ENCODE measurements at regions not wholly inside any gene's neighbourhood (a gene's known extent, or its start where the extent isn't known, plus 50 kb on each side); places are given as distances from the start of the nearest gene placed in this dataset.
A peak's percentile ranks its signal among the peaks of the same experiment; 100 is the strongest.

DNA sequence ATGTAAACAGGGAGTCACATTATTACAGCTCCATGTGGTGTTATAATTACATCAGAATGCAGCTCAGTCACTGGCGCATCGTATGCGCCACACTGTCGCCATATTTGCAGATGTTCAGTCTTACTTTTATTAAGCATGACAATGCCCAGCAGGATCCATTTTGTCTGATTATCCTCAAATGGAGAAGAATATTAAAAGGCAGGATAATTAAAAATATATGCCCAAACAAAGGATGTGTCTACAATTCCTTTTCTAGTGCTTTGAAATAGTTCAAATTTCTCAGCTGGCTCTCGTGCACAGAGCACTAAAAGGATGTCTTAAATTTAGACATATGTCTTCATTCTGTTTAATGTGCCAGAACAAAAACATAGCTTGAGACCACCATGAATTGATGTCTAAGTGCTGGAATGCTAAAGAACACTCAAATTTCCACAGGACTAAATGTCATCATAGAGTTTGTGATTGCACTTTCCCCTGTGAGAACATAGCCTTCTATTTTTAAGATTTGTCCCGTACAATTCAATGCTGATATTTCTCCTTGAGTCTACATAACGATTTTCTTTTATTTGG lies 168.0 kb downstream of the DKK1 start:
- Histone ChIP-seq H3K27me3 (ENCODE audit: control insufficient read depth, insufficient read depth, low read length) (no peaks in the 10 kb centered on the region), H3K4me3 (ENCODE audit: low read depth, low read length) (no peak overlapping the region), H3K36me3 (ENCODE audit: control insufficient read depth, insufficient read depth, low read length) (no peaks in the 10 kb centered on the region)
- DNase-seq (ENCODE audit: low read depth): no peak
- TF ChIP-seq, protein P1, sequence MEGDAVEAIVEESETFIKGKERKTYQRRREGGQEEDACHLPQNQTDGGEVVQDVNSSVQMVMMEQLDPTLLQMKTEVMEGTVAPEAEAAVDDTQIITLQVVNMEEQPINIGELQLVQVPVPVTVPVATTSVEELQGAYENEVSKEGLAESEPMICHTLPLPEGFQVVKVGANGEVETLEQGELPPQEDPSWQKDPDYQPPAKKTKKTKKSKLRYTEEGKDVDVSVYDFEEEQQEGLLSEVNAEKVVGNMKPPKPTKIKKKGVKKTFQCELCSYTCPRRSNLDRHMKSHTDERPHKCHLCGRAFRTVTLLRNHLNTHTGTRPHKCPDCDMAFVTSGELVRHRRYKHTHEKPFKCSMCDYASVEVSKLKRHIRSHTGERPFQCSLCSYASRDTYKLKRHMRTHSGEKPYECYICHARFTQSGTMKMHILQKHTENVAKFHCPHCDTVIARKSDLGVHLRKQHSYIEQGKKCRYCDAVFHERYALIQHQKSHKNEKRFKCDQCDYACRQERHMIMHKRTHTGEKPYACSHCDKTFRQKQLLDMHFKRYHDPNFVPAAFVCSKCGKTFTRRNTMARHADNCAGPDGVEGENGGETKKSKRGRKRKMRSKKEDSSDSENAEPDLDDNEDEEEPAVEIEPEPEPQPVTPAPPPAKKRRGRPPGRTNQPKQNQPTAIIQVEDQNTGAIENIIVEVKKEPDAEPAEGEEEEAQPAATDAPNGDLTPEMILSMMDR (IDR thresholded peaks at IDR 0.05; ENCODE audit: insufficient read depth, low read length, poor library complexity, severe bottlenecking): no peak

DNA sequence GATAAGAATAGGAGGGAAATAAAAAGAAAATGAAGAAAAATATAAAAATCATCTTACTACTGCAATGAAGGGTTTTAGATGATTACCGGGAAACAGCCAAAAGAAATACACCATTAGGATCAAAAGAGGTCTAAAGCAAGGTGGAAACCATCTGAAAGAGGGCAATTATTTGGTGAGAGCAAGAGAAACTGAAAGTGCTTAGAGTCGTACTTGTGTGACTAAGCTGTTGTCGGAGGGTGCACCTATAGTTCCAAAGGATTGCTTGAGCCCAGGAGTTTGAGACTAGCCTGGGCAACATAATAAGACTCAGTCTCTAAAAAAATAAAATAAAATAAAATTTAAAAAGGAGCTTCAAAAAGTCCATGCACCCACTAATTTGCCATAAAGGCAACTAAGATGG lies 169.5 kb downstream of the DKK1 start:
- H3K4me3 ChIP-seq (ENCODE audit: low read depth, low read length): no peak overlapping the region
- no peaks in the 10 kb centered on the region for H3K27me3 ChIP-seq (ENCODE audit: control insufficient read depth, insufficient read depth, low read length)
- H3K36me3 ChIP-seq (ENCODE audit: control insufficient read depth, insufficient read depth, low read length): no peaks in the 10 kb centered on the region
- DNase-seq (ENCODE audit: low read depth): no peak
- TF ChIP-seq, protein P1 (IDR thresholded peaks at IDR 0.05; ENCODE audit: insufficient read depth, low read length, poor library complexity, severe bottlenecking): no peak

- TF ChIP-seq, protein P1 (IDR thresholded peaks at IDR 0.05; ENCODE audit: insufficient read depth, low read length, poor library complexity, severe bottlenecking): no peak
- no peak for DNase-seq (ENCODE audit: low read depth)
- H3K36me3 ChIP-seq (ENCODE audit: control insufficient read depth, insufficient read depth, low read length): no peaks in the 10 kb centered on the region
- no peak overlapping the region for H3K4me3 ChIP-seq (ENCODE audit: low read depth, low read length)
- no peaks in the 10 kb centered on the region for H3K27me3 ChIP-seq (ENCODE audit: control insufficient read depth, insufficient read depth, low read length)
Observed at GRCh38 chr10:52484206-52485065, 170.4 kb downstream of the DKK1 start.

DNA sequence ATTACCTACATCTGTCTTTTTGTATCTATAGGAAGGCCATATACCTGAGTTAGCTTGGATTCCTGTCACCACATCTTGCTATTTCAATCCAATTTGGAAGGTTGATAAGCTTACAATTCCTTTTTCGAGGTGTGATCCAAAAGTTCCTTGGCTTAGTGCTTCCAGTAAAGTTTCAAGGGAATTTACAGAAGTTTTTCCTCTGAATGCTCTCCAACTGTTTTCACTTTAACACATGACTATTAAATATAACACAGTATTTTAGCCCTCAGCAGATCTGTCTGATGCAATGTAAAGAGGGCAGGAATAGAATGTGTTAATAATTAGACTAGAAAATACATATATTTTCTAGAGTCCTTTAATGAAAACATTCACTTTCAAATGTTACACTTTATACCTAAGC lies 171.4 kb downstream of the DKK1 start:
- no peak for DNase-seq (ENCODE audit: low read depth)
- TF ChIP-seq, protein P1 (IDR thresholded peaks at IDR 0.05; ENCODE audit: insufficient read depth, low read length, poor library complexity, severe bottlenecking): no peak
- Histone ChIP-seq H3K27me3 (ENCODE audit: control insufficient read depth, insufficient read depth, low read length) (no peaks in the 10 kb centered on the region), H3K36me3 (ENCODE audit: control insufficient read depth, insufficient read depth, low read length) (no peaks in the 10 kb centered on the region), H3K4me3 (ENCODE audit: low read depth, low read length) (no peak overlapping the region)

GRCh38 chr10:52486840-52487611 lies 172.9 kb downstream of the DKK1 start:
- TF ChIP-seq, protein P1 (IDR thresholded peaks at IDR 0.05; ENCODE audit: insufficient read depth, low read length, poor library complexity, severe bottlenecking): no peak
- Histone ChIP-seq H3K27me3 (ENCODE audit: control insufficient read depth, insufficient read depth, low read length) (no peaks in the 10 kb centered on the region), H3K36me3 (ENCODE audit: control insufficient read depth, insufficient read depth, low read length) (no peaks in the 10 kb centered on the region), H3K4me3 (ENCODE audit: low read depth, low read length) (no peak overlapping the region)
- peak; percentile 75 for DNase-seq (ENCODE audit: low read depth)
